SK-N-MC (cell line): ENCODE measurements at regions not wholly inside any gene's neighbourhood (a gene's known extent, or its start where the extent isn't known, plus 50 kb on each side); places are given as distances from the start of the nearest gene placed in this dataset.

Source experiments
- EZH2 ChIP-seq: fragments of 200-600 bp; sonication (generic); IDR thresholded peaks from one replicate; pipeline ENCODE4 v1.6.1; 2017; ENCODE audit warnings: antibody characterized with exemption
- POLR2AphosphoS5 ChIP-seq: IDR thresholded peaks from 2 replicates; pipeline ENCODE4 v1.6.1; 2012; ENCODE audit warnings: mild to moderate bottlenecking, low read depth, low read length, borderline replicate concordance

- no peak for TF ChIP-seq POLR2AphosphoS5
- no peak for TF ChIP-seq EZH2
Observed at GRCh38 chr2:182608181-182608845, 107.7 kb upstream of the DNAJC10 start.
